Aorta (tissue), 5 donors: ENCODE measurements at regions not wholly inside any gene's neighbourhood (a gene's known extent, or its start where the extent isn't known, plus 50 kb on each side); places are given as distances from the start of the nearest gene placed in this dataset.
"Not testable (repeated sequence)": the region's sequence is repeated elsewhere in the genome, so short reads cannot be mapped to it uniquely, and the experiment has no call there.

Experiments
- ATAC-seq: fragments of 200-7000 bp; cut with Tn5 transposase; one replicate; pipeline ENCODE4 v1.9.1; 2022; ENCODE audit warnings: moderate library complexity; ENCODE audit not compliant: low FRiP score
- DNase-seq, 2 donors: peaks; one replicate each; pipeline ENCODE4 v3.0.0-alpha.2; 2020
- H3K27ac ChIP-seq, 2 donors: one replicate each; pipeline ENCODE4 v1.5.1; 2013; ENCODE audit warnings: low read length in 2 of 2, mild to moderate bottlenecking in 2 of 2, moderate library complexity in 2 of 2, control low read depth in 1 of 2, inconsistent platforms in 1 of 2, low read depth in 1 of 2
- H3K27me3 ChIP-seq, 2 donors: one replicate each; pipeline ENCODE4 v1.6.1; 2013; ENCODE audit warnings: control low read depth in 1 of 2, low read length in 1 of 2, mild to moderate bottlenecking in 1 of 2, moderate library complexity in 1 of 2; ENCODE audit not compliant: insufficient read depth in 2 of 2, control insufficient read depth in 1 of 2
- H3K36me3 ChIP-seq, 2 donors: one replicate each; pipeline ENCODE4 v1.6.1; 2013; ENCODE audit warnings: control low read depth in 1 of 2, low read length in 1 of 2, mild to moderate bottlenecking in 1 of 2; ENCODE audit not compliant: insufficient read depth in 2 of 2, control insufficient read depth in 1 of 2
- H3K4me1 ChIP-seq, 2 donors: one replicate each; pipeline ENCODE4 v1.6.1; 2013; ENCODE audit warnings: low read length in 2 of 2, control low read depth in 1 of 2, mild to moderate bottlenecking in 1 of 2, moderate library complexity in 1 of 2; ENCODE audit not compliant: insufficient read depth in 2 of 2, control insufficient read depth in 1 of 2
- H3K4me3 ChIP-seq, 2 donors: one replicate each; pipeline ENCODE4 v1.5.1; 2013; ENCODE audit warnings: low read length in 2 of 2, control low read depth in 1 of 2, mild to moderate bottlenecking in 1 of 2
- H3K9me3 ChIP-seq: one replicate; pipeline ENCODE4 v1.6.1; 2013; ENCODE audit warnings: mild to moderate bottlenecking, low read length; ENCODE audit not compliant: control insufficient read depth
- WGBS, 2 donors: extraction: QIAGEN DNeasy Blood & Tissue Kit; methylation state at CpG; one replicate each; pipeline ENCODE4 v1.1.7; 2013; 5-methylcytosine and 5-hydroxymethylcytosine counted together
- intact Hi-C, 2 donors: fragments of 100-400 bp; cut with DNase I; formaldehyde crosslinking; loops; one replicate each; pipeline versions ENCODE4 v1.14.2 to v1.15.0; 2022
- donor health status: healthy with polysubstance abuse.
- donor health status: Bipolar disorder and iron deficiency.
- donor health status: DM: no; HTN: no; CAD: no.
- donor health status: DM: no; HTN: no; CAD: no.
- donor health status: DM: yes; HTN: yes; CAD: no.

DNA sequence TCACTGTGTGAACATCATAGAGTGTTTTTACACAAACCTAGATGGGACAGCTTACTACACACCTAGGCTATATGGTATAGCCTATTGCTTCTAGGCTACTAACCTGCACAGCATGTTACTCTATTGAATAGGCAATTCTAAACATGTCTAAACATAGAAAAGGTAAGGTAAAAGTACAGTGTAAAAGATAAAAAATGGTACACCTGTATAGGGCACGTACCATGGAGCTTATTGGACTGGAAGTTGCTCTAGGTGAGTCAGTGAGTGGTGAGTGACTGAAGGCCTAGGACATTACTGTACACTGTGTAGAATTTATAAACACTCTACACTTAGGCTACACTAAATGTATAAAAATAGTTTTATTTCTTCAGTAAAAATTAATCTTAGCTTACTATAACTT is 182.0 kb upstream of the THSD7A start:
- no peak overlapping the region for H3K4me3 ChIP-seq
- intact Hi-C loops = no loop called here
- no peaks in the 10 kb centered on the region for H3K4me1 ChIP-seq
- H3K27ac ChIP-seq = no peak overlapping the region
- WGBS, 2 donors = 87 to 90% methylated on average over 1 of the region's 1 CpG
- no peaks in the 10 kb centered on the region for H3K9me3 ChIP-seq
- ATAC-seq = no peak
- no peaks in the 10 kb centered on the region for H3K36me3 ChIP-seq
- no peak for DNase-seq
- H3K27me3 ChIP-seq = no peaks in the 10 kb centered on the region

- no peak overlapping the region for H3K27ac ChIP-seq
- WGBS, 2 donors = 48 to 52% methylated on average over 1 of the region's 1 CpG
- no peaks in the 10 kb centered on the region for H3K9me3 ChIP-seq
- no peaks in the 10 kb centered on the region for H3K4me1 ChIP-seq
- intact Hi-C loops = no loop called here
- no peaks in the 10 kb centered on the region for H3K36me3 ChIP-seq
- H3K27me3 ChIP-seq = no peaks in the 10 kb centered on the region
- ATAC-seq (no peak), DNase-seq (no peak)
- H3K4me3 ChIP-seq = no peak overlapping the region
Measured at GRCh38 chr7:12016439-12016838, 184.4 kb upstream of the THSD7A start.

DNA sequence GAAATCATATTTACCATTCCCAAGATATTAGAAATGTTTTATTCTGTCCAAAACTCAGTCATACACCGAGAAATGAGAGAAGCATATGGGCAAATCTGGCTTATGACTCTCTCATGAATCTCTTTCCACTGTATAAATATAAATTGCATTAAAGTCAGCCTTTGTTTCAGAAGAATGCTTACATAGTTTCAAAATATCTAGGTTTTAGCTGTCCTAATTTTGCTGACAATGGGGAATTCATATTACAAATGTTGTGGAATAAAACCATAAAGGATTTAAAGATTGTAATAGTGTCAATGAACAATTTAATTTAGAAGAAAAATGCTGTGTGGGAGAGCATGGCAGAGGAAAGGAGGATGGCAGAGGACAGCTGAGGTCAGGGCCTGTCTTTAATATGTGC is 185.0 kb upstream of the THSD7A start:
- ATAC-seq (no peak), DNase-seq (no peak)
- H3K36me3 ChIP-seq = no peaks in the 10 kb centered on the region
- H3K27me3 ChIP-seq = no peaks in the 10 kb centered on the region
- H3K4me1 ChIP-seq = no peaks in the 10 kb centered on the region
- intact Hi-C loops = no loop called here
- WGBS, 2 donors = 75 to 82% methylated on average over 1 of the region's 1 CpG
- no peak overlapping the region for H3K4me3 ChIP-seq
- H3K27ac ChIP-seq = no peak overlapping the region
- H3K9me3 ChIP-seq = no peaks in the 10 kb centered on the region

DNA sequence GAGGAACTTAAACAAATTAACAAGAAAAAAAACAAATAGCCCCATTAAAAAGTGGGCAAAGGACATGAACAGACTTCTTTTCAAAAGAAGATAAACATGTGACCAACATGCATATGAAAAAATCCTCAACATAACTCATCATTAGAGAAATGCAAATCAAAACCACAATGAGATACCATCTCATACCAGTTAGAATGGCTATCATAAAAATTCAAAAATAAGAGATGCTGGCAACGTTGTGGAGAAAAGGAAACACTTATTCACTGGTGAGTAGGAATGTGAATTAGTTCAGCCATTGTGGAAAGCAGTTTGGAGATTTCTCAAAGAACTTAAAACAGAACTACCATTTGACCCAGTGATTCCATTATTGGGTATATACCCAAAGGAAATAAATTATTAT is 189.1 kb upstream of the TMEM106B start:
- H3K27me3 ChIP-seq, DNase-seq, H3K4me1 ChIP-seq, ATAC-seq, intact Hi-C loops, H3K36me3 ChIP-seq, H3K4me3 ChIP-seq, H3K9me3 ChIP-seq, H3K27ac ChIP-seq: not testable (repeated sequence)
- WGBS, 2 donors = 68 to 70% methylated on average over 1 of the region's 1 CpG

DNA sequence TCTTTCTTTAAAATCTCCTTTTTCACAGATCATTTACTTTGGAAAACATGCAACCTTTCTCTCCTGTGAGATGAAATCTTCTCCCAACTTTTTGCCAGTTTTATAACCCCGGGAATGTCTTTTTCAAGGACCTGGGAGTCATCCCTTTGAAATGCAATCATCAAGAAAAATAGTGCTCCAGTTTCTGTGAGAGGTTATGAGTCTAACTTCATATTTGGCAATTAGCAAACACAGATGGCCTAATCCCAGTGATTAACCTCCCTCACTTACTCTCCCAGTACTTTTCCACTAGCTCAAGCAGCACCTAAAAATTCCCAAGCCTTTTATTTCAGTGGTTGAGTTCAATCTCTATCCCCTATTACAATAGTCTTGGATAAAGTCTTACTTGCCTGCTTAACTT is 185.8 kb upstream of the TMEM106B start:
- DNase-seq (no peak), ATAC-seq (no peak)
- no peaks in the 10 kb centered on the region for H3K36me3 ChIP-seq
- no peaks in the 10 kb centered on the region for H3K9me3 ChIP-seq
- H3K27me3 ChIP-seq = no peaks in the 10 kb centered on the region
- intact Hi-C loops = no loop called here
- H3K27ac ChIP-seq = no peak overlapping the region
- no peak overlapping the region for H3K4me3 ChIP-seq
- no peaks in the 10 kb centered on the region for H3K4me1 ChIP-seq
- 62 to 71% methylated on average over 1 of the region's 1 CpG for WGBS, 2 donors

- Histone ChIP-seq H3K27me3 (no peaks in the 10 kb centered on the region), H3K4me1 (no peaks in the 10 kb centered on the region), H3K9me3 (no peaks in the 10 kb centered on the region), H3K27ac (no peak overlapping the region), H3K36me3 (no peaks in the 10 kb centered on the region), H3K4me3 (no peak overlapping the region)
- DNase-seq (no peak), ATAC-seq (no peak)
- 74 to 75% methylated on average over 1 of the region's 1 CpG for WGBS, 2 donors
- intact Hi-C loops = no loop called here
Measured at GRCh38 chr7:12028508-12028907, 182.6 kb upstream of the TMEM106B start.

DNA sequence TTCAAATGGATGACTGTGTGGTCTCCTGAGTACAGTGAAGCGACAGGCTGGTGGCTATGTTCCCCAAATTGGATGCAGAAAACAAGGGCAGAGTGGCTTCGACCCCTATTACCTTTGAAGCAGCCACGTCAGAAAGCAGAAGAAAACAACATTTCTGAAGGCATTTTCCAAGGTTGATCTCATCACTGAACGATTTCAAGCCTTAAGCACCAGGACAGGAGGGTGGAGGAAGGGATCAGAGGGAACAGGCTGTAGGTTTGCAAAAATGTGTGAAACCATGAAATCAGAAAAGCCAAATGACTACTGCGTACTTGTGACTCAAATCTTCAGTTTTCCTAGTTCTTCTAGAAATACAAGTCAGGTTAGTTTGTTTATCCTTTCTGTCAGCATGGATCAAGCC is 181.0 kb upstream of the TMEM106B start:
- no peak for DNase-seq
- Histone ChIP-seq H3K9me3 (no peaks in the 10 kb centered on the region), H3K36me3 (no peaks in the 10 kb centered on the region), H3K27ac (no peak overlapping the region), H3K27me3 (no peaks in the 10 kb centered on the region), H3K4me1 (no peaks in the 10 kb centered on the region), H3K4me3 (no peak overlapping the region)
- 57 to 62% methylated on average over 5 of the region's 5 CpGs for WGBS, 2 donors
- ATAC-seq = no peak
- intact Hi-C loops = no loop called here

DNA sequence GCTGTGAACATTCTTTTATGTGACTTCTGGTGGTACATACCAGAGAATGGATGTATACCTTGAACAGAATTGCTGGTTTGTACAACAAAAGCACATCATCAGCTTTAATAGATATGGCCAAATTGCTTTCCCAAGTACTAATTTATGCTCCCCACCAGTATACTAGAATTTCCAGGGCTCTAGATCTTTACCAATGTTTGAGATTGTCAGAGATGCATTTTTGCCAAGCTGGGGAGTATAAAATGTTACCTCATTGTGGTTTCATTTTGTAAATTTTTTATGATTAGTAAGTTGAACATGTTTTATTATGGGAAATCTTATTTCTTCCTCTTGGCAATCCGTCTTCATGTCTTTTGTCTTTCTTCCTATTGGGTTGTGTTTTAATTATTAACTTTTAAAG is 179.9 kb upstream of the TMEM106B start:
- no peaks in the 10 kb centered on the region for H3K4me1 ChIP-seq
- DNase-seq (no peak), ATAC-seq (no peak)
- intact Hi-C loops = no loop called here
- 73 to 83% methylated on average over 1 of the region's 1 CpG for WGBS, 2 donors
- no peak overlapping the region for H3K27ac ChIP-seq
- H3K4me3 ChIP-seq = no peak overlapping the region
- no peaks in the 10 kb centered on the region for H3K9me3 ChIP-seq
- no peaks in the 10 kb centered on the region for H3K36me3 ChIP-seq
- no peaks in the 10 kb centered on the region for H3K27me3 ChIP-seq

DNA sequence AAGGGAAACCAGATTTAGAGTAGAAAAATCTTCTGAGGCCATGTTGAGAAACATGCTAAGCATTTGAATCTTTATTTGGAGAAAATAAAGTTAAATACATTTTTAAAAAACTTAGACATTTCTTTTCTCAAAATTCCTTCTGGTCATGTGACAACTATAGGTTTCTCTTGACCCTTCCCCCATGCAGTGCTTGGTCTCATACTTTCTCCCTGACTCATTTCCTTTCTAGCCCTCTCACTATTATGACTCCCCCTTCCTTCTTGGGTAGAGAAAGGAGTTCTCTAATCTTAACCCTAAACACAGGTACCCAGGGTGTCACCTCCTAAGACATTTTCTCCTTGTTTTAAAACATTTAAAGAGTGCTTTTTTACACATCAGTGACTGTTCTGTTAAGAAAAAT is 179.5 kb upstream of the TMEM106B start:
- Histone ChIP-seq H3K9me3 (no peaks in the 10 kb centered on the region), H3K4me3 (no peak overlapping the region), H3K27ac (no peak overlapping the region), H3K27me3 (no peaks in the 10 kb centered on the region), H3K4me1 (no peaks in the 10 kb centered on the region), H3K36me3 (no peaks in the 10 kb centered on the region)
- no peak for DNase-seq
- ATAC-seq = no peak
- intact Hi-C loops = no loop called here
